ENCODE measurements at regions not wholly inside any gene's neighbourhood (a gene's known extent, or its start where the extent isn't known, plus 50 kb on each side); places are given as distances from the start of the nearest gene placed in this dataset.
"Not testable (repeated sequence)": the region's sequence is repeated elsewhere in the genome, so short reads cannot be mapped to it uniquely, and the experiment has no call there.

GRCh38 chr18:10119991-10120390 is 206.2 kb downstream of the VAPA start:
- DNase-seq (ENCODE audit: low spot score), result no peak

- DNase-seq (ENCODE audit: low spot score), result no peak
Observed at GRCh38 chr18:10120622-10121021, 206.8 kb downstream of the VAPA start.

- no peak for DNase-seq (ENCODE audit: low spot score)
Observed at GRCh38 chr18:10121028-10121427, 207.2 kb downstream of the VAPA start.

- DNase-seq (ENCODE audit: low spot score), result no peak
Observed at GRCh38 chr18:10121786-10122515, 208.1 kb downstream of the VAPA start.

GRCh38 chr18:10122988-10123950 is 209.5 kb downstream of the VAPA start:
- no peak for DNase-seq (ENCODE audit: low spot score)

- no peak for DNase-seq (ENCODE audit: low spot score)
Observed at GRCh38 chr18:10124071-10124470, 210.3 kb downstream of the VAPA start.

GRCh38 chr18:10124557-10124956 is 210.7 kb downstream of the VAPA start:
- DNase-seq (ENCODE audit: low spot score), result no peak

GRCh38 chr18:10124967-10125366 is 211.2 kb downstream of the VAPA start:
- DNase-seq (ENCODE audit: low spot score), result no peak

GRCh38 chr18:10127729-10128128 is 213.9 kb downstream of the VAPA start:
- DNase-seq (ENCODE audit: low spot score), result no peak

- DNase-seq (ENCODE audit: low spot score), result no peak
Observed at GRCh38 chr18:10128921-10129501, 215.2 kb downstream of the VAPA start.

DNA sequence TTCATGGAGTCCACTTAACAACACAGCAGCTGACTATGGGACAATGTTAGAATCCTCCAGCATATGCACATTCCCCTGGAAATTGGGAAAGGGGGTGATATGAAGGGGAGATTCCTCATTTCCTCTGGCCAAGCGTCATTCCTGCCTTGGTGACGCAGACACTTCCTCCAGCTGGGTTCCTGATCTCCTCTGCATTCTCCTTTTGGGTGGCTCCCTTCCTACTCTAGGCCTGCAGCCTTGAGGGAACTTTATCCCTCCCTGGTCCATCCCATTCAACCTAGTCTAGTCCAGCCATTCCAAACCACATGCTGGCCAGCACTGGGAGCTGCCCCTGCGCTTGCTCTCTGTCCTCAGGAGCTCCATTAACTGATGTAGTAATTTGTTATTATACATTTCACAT is 216.8 kb downstream of the VAPA start:
- no peak for DNase-seq (ENCODE audit: low spot score)

GRCh38 chr18:10131081-10131459 is 217.3 kb downstream of the VAPA start:
- DNase-seq (ENCODE audit: low spot score), result no peak

DNA sequence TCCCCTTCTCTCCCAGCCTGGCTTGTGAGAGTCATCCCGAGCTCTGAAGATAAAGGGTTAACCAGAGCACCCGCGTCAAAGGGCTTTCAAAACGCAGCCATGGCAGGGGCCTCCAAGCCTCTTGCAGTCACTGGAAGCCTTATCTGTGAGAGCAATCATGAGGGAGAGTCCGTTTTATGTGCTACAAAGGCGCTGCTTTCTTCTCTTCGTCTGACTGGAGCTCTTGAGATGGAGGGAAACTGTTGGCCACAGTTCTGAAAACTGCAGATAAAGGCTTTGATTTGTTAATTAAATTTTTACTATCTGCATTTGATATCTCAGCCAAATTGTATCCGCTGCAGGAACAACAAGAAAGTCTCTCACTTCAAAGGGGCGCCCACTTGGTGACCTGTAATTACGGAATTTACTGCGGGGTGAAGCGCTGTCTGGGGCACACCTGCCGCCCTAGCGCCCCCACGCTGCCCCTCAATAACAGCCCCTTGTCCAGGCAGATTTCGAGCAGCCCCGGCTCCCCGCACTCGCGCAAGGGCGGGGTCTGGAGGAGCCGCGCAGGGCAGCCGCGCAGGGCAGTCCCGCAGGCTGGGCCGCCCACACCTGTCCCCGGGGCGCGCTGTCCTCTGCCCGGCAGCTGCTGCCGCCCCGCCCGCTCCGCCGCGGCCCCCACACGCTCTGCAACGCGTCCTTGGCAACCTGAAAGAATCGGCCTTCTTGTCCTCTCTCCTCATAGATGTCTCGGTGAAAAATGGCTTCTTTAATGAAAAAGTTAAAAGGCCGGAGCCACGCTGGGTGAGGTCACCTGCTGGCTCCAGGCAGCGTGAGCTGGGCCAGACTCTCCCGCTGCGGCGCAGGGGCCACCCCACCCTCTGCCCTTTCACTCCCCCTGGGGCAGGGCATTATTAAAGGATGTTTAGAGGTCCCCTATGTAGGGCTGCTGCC is 217.9 kb downstream of the VAPA start:
- no peak for DNase-seq (ENCODE audit: low spot score)

DNA sequence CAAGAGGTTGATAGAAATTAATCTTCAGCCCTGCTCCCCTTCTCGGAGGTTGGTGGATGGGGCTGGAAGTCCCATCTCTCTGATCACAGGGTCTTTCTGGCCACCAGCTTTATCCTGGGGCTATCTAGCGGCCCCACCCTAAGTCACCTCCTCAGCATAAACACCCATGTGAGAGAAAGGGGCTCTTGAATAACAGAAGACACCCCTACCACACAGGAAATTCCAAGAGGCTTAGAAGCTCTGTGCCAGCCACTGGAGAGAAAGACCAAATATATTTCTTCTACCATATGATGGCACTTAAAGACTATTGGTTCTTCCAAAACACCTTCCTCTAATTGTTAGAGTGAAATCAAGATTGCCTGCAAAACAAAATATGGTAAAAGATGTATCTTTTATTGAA is 219.7 kb downstream of the VAPA start:
- no peak for DNase-seq (ENCODE audit: low spot score)

DNA sequence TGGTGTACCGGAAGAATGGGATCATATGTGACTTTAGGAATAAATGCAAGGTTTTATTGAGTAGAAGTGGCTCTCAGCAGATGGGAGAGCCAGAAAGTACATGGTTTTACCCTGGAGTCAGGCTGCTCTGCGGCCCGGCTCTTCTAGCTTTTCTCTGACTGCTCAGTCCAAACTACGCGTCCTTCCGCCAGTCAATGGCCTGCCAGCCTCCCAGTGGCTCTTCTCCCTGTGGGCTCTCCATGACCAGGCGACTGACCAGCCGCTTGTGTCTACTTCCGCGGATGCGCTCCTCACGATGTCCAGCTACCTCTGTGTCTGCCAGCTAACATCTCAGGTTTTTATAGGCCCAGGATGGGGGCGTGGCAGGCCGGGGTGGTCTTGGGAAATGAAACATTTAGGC is 220.4 kb downstream of the VAPA start:
- DNase-seq (ENCODE audit: low spot score), result no peak

DNA sequence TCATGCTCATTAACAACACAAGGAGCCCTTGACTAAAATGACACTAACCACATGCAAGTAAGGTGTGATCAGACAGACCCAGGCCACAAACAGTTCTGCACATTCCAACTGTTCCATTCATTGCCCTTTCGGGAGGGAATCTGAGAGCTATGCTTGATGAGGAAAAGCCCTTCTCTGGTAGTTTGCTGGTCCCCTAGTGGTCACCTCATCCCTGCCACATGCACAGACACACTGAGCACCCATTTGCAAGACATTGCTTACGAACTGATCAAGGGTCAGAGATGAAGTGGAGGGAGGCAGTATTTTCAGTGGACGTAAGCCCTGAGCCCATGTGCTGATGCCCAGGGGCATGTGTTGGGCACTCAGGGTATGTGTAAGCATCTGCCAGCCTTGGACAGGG is 220.9 kb downstream of the VAPA start:
- DNase-seq (ENCODE audit: low spot score), result not testable (repeated sequence)

- no peak for DNase-seq (ENCODE audit: low spot score)
Observed at GRCh38 chr18:10135302-10135926, 221.6 kb downstream of the VAPA start.

GRCh38 chr18:10138719-10139118 is 224.9 kb downstream of the VAPA start:
- DNase-seq (ENCODE audit: low spot score), result no peak

DNA sequence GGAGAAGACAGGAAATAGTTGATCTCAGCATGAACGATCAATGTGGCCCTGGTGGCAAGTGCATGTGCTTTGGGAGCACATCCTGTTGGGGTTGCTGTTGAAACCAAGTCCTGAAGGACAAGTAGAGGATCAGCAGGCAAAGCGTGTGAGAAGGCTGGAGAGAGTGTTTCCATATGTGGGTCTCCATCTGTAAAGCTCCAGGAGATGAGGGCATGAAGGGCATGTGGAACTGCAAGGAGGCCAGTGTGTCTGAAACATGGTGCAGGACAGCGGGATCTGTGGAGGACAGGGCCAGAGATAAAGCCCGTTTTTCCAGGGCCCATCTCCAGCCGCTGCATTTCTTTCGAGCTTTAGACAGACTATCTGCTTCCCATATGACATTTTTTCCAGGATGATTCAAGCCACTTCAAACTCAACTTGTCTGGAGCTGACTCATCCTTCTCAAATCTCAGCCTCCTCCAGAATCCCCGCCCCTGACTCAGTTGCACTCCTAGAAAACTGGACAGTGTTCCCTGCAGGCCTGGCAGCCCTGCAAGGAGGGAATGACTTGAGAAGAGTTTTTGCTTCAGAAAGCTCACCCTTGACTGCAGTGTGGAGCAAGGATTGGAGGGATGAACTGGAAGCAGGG is 226.1 kb downstream of the VAPA start:
- DNase-seq (ENCODE audit: low spot score), result no peak

- no peak for DNase-seq (ENCODE audit: low spot score)
Observed at GRCh38 chr18:10140461-10141282, 226.9 kb downstream of the VAPA start.

All from hematopoietic multipotent progenitor cell treated with erythropoietin and hydrocortisone succinate and interleukin-3 and kit ligand, for 17 days (in vitro differentiated cells).